NCI-H2081 treated with DMSO at 0.1 percent for 48 hours (cell line): ENCODE measurements at regions not wholly inside any gene's neighbourhood (a gene's known extent, or its start where the extent isn't known, plus 50 kb on each side); places are given as distances from the start of the nearest gene placed in this dataset.
A peak's percentile ranks its signal among the peaks of the same experiment; 100 is the strongest.

Source experiments
- DNase-seq: peaks from one replicate; lab custom pipeline; 2025; lab: John Stamatoyannopoulos, UW

DNA sequence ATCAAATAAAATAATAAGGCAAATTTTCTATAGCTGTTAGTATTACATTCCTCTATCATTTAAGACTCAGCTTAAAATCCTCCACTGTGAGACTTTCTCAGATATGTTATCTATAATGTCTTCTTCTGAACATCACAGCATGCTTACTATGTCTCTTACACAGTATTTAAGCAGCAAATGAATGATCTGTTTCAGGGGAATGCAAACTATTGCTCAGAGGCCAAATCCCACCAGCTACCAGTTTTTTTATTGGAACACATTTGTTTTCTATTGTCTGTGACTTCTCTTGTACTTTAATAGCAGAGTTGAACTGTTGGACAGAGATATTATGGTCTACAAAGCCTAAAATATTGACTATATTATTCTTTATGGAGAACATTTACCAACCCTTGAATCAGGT is 59.6 kb downstream of the C3orf38 start:
- DNase-seq = no peak

DNA sequence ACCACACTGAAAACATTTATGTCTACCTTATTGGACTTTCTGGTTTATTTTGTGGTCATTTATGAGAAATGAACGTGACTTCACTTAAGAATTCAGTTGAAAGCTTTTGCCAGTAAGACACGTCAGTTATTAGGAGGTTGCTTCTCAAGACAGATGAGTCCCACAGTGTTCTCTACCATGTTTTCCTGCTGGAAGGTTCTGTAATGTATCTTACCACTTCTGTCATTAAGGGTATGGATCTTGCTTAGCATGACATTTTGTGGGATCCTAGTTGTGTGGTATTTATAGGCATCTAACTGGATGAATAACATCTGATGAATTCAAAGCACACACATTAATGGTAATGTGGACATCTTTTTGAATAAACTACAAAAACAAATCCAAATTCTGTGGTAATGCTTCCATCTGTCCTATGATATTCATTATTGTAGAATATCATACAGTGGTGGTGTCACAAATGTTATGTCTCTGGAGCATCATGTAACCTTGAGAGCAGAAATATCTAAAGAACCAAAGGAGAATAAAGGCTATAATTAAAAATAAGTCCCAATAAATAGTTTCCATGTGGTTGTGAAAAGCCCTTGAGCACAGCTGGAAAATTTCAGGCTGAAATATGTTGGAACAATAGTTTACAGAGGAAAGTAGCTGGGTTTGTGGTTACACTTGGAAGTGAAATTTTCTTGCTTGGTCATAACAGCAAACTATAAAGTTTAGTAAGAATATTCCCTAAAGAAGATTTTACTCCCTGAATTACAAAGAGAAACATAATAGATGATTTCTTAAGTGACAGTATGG is 61.5 kb downstream of the C3orf38 start:
- no peak for DNase-seq

DNA sequence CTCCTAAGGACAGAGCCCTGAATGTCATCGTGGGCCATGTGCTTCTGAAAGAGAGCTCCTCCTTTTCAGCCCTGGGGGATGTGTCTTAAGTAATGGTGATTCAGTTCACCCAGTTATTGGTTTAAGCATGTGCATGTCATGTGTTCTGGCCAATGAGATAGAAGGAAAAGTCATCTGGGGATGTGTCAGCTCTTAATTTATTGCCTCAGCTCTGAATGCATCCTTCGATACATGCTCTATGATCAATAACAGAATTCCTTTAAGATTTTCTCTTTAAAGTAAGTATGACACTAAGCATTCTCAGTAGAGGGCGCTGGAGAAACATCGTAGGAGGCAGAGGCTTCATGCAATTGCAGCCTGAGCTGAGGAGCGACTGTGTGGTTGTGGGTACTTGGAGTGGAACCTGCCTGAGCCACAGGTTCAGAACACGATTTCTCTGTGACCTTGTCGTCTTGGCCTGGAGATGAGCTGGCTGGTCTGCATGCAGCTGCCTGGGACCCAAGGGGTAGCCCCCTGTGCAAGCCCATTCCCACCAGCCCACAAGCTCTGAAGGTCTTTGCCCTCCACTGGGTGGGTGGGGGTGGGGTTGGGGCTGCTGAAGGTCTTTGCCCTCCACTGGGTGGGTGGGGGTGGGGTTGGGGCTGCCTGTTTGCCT is 69.5 kb downstream of the C3orf38 start:
- peak; percentile 8 for DNase-seq

DNA sequence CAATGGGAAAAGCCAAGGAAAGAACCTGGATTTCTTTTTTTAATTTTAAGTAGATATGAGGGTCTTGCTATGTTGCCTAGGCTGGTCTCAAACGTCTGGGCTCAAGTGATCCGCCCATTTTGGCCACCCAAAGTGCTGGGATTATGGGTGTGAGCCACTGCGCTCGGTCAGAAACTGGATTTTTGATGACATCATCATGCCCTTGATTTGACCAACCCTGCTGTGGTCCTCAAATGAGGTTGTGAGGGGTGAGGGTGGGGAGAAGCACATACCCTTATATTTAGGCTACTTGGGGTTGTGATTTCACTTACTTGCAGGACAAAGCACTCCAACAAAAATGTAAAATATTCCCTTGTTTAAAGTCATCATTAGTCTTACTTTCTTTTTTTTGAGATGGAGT is 70.4 kb downstream of the C3orf38 start:
- DNase-seq = no peak

DNA sequence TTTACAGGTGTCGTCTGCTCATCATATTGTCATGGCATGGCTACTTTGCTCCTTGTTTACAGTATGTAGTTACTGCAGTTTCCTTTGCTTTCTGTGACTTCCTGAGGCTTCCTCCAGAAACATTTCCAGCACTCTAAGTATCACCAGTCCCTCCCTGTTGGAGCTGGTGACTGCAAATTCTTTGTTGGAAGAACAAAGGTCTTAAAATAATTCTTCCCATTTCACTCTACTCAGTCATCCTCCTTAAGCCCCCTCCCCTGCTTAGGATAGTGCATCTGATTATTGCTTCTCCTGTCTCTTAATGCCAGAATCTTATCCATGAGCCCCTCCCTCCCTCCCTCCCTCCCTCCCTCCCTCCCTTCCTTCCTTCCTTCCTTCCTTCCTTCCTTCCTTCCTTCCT is 72.0 kb downstream of the C3orf38 start:
- no peak for DNase-seq

DNA sequence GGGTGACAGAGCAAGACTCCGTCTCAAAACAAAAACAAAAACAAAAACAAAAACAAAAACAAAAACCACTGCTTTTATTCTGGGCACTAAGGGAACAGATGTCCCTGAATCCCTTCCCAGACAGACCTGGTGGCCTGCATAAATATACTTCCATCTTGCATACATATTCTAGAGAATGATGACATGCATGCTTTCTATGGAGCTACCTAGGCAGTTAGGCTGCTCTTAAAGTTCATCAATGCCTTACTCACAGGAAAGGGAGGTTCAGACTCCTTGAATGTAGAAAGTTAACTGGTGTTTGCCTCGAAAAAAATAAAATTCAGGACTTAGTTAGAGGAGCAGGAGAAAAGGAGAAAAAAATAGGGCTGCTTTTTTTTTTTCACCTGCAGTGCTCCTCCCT is 72.6 kb downstream of the C3orf38 start:
- DNase-seq = no peak

DNA sequence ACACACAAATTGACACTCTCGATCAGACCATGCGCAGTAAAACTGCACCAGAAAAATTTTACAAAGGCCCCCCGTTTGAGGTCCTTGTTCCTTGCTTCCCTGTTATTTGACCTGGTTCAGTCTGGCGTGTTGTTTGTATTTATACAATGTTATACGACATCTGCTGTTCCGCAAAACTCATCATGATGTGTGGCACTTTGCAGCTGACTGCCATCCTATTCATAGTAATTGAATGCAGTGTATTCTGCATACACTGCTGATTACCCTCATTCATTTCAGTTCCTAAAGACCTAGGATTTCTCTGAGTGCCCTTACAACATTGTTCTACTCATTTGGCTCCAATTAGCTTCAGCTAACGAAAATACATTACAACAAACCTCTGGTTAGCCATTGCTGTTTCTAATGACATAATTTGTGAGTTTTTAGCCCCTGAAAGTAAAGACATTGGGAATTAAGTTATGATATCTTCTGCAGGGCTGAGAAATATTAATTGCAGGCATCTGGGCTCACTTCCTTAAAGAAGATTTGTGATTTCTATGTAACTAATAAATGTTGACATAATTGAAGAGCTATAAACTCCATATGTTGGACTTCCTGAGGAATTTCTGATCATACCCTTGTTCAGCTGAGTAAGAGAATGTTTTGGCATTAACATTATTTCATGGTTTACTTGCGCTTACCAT is 75.7 kb downstream of the C3orf38 start:
- no peak for DNase-seq

DNA sequence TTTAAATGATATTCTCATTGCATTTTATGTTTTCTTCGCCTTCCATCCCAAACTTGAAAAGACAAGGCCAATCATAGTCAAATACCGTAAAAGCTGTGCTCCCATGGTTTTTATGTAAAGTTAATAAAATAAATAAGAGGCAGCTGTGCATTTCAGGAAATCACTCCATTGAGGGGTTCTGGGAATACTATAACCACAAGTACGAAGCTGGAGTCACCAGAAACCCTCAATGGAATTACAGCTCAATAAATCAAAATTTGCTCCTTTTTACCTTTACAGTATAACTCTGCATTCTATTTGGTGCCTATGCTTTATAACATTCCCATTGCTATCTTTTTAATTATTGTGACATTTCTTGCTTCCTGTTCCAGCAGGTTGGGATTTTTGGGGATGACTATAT is 77.2 kb downstream of the C3orf38 start:
- no peak for DNase-seq

DNA sequence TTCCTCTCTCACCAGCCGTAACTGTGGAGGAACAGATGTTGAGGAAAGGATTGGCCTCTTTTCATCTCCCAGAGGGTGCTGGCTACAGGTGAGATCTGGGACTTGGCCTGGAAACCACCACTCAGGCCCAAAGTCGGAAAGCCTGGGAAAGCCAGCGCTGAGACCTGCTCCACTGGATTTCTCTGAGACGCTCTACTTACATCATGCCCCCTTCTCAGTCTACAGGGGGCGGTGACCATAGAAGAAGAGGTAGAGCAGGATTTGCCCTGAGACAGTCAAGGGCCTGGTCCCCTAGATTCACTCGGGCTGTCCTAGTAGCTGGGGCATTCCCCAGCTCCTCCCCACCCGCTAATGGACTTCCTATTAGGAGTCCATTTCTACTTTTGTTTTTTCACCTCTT is 80.9 kb downstream of the C3orf38 start:
- DNase-seq = no peak

DNA sequence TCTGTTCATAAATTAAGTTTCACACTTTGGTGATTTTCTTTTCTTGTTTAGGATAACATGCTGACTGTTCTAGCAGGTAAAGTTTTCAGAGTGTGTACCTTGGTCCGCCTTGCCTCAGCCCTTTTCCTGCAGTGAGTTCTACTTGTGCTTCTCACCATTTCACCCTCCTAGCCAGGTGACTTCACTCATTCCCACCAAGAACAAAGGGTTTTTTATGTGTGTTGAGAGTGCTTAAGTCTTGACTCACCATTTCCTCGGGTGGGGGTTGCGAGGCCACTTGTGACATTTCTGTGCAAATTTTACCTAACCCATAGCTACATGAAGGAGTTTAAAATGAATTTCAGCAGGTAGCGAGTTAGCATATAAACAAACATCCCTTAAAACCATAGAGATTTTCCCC is 81.4 kb downstream of the C3orf38 start:
- no peak for DNase-seq

DNA sequence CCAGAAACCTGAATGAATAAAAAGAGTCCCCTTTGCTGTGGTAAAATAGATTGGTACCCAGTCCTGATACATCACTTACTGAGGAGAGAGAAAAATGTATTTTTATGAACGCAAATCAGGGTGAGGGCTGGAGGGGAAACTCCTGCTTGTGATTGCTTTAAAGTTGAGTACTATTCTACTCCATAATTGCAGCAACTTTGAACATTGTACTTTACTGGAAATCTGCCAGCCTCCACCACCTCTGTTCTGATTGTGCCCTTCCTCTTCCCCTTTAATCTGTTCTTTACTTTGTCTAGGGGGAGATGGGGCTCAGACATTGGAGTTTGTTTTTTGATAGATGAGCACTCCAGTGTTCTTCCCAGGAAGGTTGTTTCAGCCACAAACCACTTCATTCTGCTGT is 81.9 kb downstream of the C3orf38 start:
- DNase-seq = no peak

DNA sequence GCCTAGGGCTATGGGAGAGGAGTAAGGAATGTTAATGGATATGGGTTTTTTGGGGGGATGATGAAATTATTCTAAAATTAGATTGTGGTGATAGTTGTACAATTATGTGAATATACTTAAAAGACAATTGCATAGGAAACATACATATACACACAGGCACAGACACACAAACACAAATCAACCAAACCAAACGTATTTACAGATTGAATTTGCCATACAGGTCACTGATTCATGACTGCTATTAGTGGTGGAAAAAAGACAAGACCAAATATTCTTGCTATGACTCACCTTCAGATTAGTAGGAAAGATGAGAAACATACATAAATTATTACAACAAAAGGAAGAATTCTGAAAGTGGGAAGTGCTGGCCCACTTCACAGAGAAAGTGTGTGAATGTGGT is 85.3 kb downstream of the C3orf38 start:
- DNase-seq = no peak

DNA sequence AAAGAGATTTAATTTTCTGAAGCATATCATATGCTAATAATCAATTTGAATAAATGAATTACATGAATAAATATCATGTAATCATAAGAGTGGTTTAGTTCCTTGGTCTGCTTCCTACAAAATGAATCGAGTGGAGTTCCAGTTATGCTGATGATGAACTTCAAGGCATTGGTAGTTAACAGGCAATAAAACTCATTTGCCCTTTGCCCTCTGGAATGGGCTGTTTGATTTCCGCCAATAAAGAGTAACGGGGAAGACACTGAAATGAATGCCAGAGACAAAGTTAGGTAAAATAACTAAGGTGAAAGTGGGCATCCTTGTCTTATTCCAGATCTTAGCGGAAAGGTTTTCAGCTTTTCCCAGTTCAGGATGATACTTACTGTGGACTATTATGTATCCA is 90.1 kb downstream of the C3orf38 start:
- DNase-seq = no peak

DNA sequence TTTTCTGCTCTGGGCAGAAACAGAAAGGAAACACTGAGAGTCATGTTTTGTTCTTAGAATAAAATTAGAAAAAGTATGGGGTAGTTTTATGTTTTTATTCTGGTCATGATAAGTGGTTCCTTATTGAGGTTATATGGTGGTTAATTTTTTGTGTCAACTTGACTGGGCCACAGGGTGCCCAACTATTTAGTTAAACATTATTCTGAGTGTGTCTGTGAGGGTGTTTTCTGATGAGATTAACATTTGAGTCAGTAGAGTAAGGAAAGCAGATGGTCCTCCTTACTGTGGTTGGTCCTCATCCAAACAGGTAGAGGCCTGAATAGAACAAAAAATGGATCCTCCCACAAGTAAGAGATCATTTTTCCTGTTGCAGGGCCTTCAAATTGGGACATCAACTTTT is 98.9 kb downstream of the C3orf38 start:
- DNase-seq = no peak

DNA sequence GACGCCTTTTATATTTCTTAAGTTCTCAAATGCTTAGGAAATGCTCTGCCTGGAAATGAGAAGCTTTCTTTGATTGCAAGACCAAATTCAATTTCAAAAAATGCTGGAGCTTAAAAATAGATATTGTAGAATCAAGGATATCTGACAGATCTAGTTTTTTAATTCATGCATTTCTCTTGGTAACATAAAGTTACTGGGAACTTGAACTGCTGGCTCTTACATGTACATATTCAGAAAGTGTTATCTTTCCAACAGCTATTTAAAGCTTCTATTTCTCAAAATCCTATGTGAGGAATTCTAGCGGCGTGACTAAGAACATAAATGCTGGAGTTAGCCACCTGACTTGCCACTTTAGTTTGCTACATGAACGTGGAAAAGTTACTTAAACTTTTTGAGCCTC is 109.3 kb downstream of the C3orf38 start:
- DNase-seq = no peak

DNA sequence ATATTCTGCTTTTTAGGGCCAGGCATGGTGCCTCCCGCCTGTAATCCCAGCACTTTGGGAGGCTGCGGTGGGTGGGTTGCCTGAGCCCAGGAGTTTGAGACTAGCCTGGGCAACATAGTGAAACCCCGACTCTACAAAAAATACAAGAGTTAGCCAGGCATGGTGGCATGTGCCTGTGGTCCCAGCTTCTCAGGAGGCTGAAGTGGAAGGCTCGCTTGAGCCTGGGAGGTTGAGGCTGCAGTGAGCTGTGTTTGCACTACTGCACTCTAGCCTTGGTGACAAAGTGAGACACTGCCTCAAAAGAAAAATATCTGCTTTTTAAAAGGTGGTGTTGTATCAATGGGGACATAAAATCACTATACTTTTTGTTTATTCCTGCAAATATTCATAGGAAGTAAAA is 112.8 kb downstream of the C3orf38 start:
- DNase-seq = no peak

DNA sequence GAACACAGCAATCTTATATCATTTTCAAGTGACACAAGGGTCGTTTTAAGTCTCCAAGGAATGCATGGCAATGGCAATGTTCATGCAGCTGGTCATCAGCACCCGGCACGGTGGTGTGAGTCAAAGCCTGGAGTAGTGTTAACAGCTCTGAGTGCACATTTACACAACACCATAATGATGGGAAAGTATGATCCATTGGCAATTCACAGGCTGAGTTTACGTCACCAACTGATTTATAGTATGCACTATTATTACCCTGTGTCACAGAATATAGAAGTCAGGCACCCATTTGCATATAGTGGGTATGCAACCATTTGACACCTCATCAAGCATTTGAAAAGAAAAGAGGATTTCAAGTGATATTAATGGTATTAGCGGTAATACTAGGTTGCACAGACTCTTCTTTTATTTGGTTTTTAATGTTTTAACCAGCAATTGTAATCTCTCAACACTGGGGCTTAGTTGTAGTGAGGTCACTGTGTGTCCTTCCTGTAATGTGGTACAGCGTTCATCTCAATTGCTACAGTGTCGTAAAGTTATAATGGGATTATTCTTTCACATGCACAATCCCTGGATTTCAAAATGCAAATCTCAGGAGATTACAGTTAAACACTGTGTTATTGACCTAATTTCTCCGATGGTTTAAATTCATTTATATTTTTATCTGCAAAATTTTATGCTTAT is 113.8 kb downstream of the C3orf38 start:
- no peak for DNase-seq

DNA sequence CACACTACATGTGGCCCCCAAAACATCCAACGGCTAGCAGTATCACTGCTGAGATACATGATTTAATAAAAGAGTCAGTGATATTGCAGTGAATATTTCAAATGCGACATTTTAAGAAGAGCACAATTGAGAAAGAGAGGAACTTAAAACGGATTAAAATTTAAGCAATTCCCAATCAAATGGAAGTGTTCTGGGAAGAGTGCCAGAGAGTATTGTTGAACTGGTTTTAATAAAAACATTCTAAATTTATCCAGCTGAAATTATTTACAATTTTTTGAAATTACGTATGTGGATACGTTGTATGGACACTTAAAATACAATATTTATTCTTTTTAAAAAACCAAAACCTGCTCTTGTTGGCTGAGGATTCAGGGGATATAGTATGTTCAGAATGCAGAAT is 117.7 kb downstream of the C3orf38 start:
- no peak for DNase-seq

DNA sequence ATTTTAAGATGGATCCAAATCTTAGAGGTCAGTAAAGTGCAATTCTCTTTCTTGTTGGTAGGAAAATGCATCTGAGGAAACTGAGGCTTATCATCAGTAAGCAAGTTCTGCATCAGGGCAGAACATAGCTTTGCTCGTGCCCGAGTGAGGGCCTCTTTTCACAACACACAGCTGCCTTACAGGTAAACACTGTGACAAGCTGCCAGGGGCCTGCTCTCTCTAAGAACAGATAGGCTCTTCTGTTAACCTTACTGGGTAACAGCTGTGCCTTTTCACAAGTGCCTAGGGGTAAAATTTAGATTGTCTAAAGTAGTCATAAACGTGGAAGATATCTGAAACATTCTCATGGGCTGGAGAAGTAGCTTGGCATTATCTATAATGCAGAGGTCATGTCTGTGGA is 118.1 kb downstream of the C3orf38 start:
- no peak for DNase-seq

DNA sequence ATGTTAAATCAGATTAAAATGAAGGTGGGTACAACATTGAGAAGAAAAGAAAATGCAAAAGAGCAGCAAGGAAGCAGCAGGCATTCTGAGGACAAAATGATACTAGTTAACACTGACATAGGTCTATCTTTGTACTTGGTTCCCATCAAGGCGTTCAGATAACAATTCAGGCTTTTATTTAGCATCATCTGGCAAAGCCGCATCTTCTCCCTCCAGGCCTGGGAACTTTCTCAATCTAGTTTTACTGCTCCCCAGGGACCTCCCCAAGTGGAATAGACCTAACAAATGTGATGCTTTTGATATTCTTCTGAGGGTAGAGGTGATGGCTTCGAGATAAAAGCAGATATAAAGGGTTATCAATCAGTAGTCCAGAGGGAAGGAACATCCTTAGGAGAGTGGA is 130.6 kb downstream of the C3orf38 start:
- DNase-seq = no peak

DNA sequence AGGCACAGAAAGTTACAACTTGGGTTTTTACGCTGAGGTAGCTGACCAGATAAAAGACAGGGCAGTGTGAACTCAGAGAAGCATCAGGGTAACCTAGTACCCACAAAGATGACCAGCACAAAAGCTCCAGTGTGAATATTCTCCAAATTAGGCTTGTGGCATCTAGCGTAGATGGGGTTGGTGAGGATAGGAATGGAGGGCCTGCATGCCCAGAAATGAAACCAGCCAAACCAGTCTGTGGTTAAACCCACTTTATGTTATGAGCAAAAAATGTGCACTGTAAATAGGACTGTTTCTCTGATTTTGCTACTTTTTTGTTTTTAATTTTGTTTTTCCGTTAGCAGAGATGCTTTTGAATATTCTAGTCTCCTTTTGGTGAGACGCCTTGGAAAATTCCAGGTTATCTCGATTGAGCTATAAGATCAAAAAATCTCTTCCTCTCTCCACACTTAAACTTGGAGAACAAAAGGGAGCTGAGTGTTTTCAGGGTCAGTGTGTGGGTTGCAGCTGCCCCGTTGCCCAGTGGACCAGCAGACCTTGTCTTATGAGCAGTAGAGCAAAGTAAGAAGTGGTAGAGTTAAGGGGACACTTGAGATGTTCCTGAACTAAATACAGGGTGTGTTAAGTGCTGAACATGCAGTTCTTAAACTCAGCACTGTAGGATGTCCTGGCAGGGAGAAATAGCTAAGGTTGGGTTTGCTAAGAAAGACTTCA is 132.9 kb downstream of the C3orf38 start:
- DNase-seq = no peak

DNA sequence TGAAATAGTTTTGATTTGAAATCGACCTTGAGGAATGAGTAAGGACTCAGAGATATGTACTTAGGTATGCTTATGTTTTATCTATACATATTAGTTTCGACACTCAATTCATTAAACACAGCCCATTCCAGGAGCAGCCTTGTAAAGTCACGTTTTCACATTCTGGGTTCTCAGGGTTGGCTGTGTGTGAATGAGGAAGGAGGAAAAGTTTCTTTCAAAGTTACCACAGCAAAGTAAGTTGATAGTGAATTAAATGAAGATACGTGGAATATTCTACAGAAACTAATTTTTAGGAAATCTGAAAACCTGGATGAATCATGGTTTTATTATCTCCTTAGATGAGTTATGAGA is 133.5 kb downstream of the C3orf38 start:
- DNase-seq = no peak
